Activated CD4-positive, alpha-beta memory T cell treated with anti-CD3 and anti-CD28 coated beads, Interleukin-2, amount 10 ng/mL, durations not matched to agents 7 days and 5 days (primary cell): ENCODE measurements at regions not wholly inside any gene's neighbourhood (a gene's known extent, or its start where the extent isn't known, plus 50 kb on each side); places are given as distances from the start of the nearest gene placed in this dataset.

Experiments used
- CTCF ChIA-PET: fragments of 350-600 bp; sonication (Branson Sonifier 250); formaldehyde crosslinking; loops from one replicate; lab custom pipeline; 2021; ENCODE audit warnings: antibody characterized with exemption, inconsistent platforms; lab: Charles Lee
- POLR2A ChIA-PET: fragments of 350-600 bp; sonication (Branson Sonifier 250); formaldehyde crosslinking; loops from one replicate; lab custom pipeline; 2021; ENCODE audit warnings: antibody characterized with exemption; lab: Charles Lee
- DNase-seq: peaks from one replicate; pipeline ENCODE4 v3.0.0-alpha.2; 2020
- H3K27ac Mint-ChIP-seq: one replicate; pipeline ENCODE4 v1.8.0; 2021; ENCODE audit warnings: mild to moderate bottlenecking, mixed read lengths
- H3K27me3 Mint-ChIP-seq: one replicate; pipeline ENCODE4 v1.8.0; 2021; ENCODE audit warnings: mixed read lengths
- H3K36me3 Mint-ChIP-seq: one replicate; pipeline ENCODE4 v1.8.0; 2021; ENCODE audit warnings: low read depth, mixed read lengths
- H3K4me1 Mint-ChIP-seq: one replicate; pipeline ENCODE4 v1.8.0; 2021; ENCODE audit warnings: mixed read lengths
- H3K4me3 Mint-ChIP-seq: one replicate; pipeline ENCODE4 v1.8.0; 2021; ENCODE audit warnings: mild to moderate bottlenecking, mixed read lengths
- H3K9me3 Mint-ChIP-seq: one replicate; pipeline ENCODE4 v1.8.0; 2021; ENCODE audit warnings: mixed read lengths

GRCh38 chr2:59912042-59912441, 641.4 kb downstream of the BCL11A start:
- no peak overlapping the region for H3K4me3 Mint-ChIP-seq
- CTCF ChIA-PET = no interaction called here
- H3K4me1 Mint-ChIP-seq = no peaks in the 10 kb centered on the region
- H3K27ac Mint-ChIP-seq = no peak overlapping the region
- H3K36me3 Mint-ChIP-seq = no peaks in the 10 kb centered on the region
- no peaks in the 10 kb centered on the region for H3K9me3 Mint-ChIP-seq
- H3K27me3 Mint-ChIP-seq = no peaks in the 10 kb centered on the region
- DNase-seq = no peak
- POLR2A ChIA-PET = no interaction called here

GRCh38 chr2:59910166-59910565, 643.3 kb downstream of the BCL11A start:
- POLR2A ChIA-PET = no interaction called here
- no peaks in the 10 kb centered on the region for H3K36me3 Mint-ChIP-seq
- no peak overlapping the region for H3K4me3 Mint-ChIP-seq
- DNase-seq = no peak
- no peaks in the 10 kb centered on the region for H3K27me3 Mint-ChIP-seq
- no peaks in the 10 kb centered on the region for H3K4me1 Mint-ChIP-seq
- CTCF ChIA-PET = no interaction called here
- H3K9me3 Mint-ChIP-seq = no peaks in the 10 kb centered on the region
- no peak overlapping the region for H3K27ac Mint-ChIP-seq

- Mint-ChIP-seq H3K4me1 (no peaks in the 10 kb centered on the region), H3K27ac (no peak overlapping the region), H3K4me3 (no peak overlapping the region), H3K9me3 (no peaks in the 10 kb centered on the region), H3K36me3 (no peaks in the 10 kb centered on the region), H3K27me3 (no peaks in the 10 kb centered on the region)
- ChIA-PET CTCF (no interaction called here), POLR2A (no interaction called here)
- no peak for DNase-seq
These were observed 644.3 kb downstream of the BCL11A start for GRCh38 chr2:59909147-59909546.

GRCh38 chr2:59905731-59906130, 647.7 kb downstream of the BCL11A start:
- POLR2A ChIA-PET = no interaction called here

GRCh38 chr2:59903994-59904544, 649.4 kb downstream of the BCL11A start:
- no peaks in the 10 kb centered on the region for H3K4me1 Mint-ChIP-seq
- ChIA-PET POLR2A (no interaction called here), CTCF (no interaction called here)
- no peaks in the 10 kb centered on the region for H3K27me3 Mint-ChIP-seq
- DNase-seq = no peak
- no peaks in the 10 kb centered on the region for H3K36me3 Mint-ChIP-seq
- no peak overlapping the region for H3K27ac Mint-ChIP-seq
- H3K4me3 Mint-ChIP-seq = no peak overlapping the region
- no peaks in the 10 kb centered on the region for H3K9me3 Mint-ChIP-seq

More at GRCh38 chr2:59905731-59906130, 647.7 kb downstream of the BCL11A start:
- Mint-ChIP-seq H3K27ac (no peak overlapping the region), H3K27me3 (no peaks in the 10 kb centered on the region), H3K4me1 (no peaks in the 10 kb centered on the region), H3K9me3 (no peaks in the 10 kb centered on the region), H3K4me3 (no peak overlapping the region), H3K36me3 (no peaks in the 10 kb centered on the region)
- DNase-seq = no peak
- CTCF ChIA-PET = no interaction called here

GRCh38 chr2:59900728-59901452, 652.6 kb downstream of the BCL11A start:
- Mint-ChIP-seq H3K4me1 (no peaks in the 10 kb centered on the region), H3K27me3 (no peaks in the 10 kb centered on the region), H3K27ac (no peak overlapping the region), H3K36me3 (no peaks in the 10 kb centered on the region), H3K4me3 (no peak overlapping the region), H3K9me3 (no peaks in the 10 kb centered on the region)
- ChIA-PET CTCF (no interaction called here), POLR2A (no interaction called here)
- no peak for DNase-seq

GRCh38 chr2:59899692-59900091, 653.8 kb downstream of the BCL11A start:
- no peaks in the 10 kb centered on the region for H3K9me3 Mint-ChIP-seq
- H3K27ac Mint-ChIP-seq = no peak overlapping the region
- no peak overlapping the region for H3K4me3 Mint-ChIP-seq
- ChIA-PET CTCF (no interaction called here), POLR2A (no interaction called here)
- no peaks in the 10 kb centered on the region for H3K36me3 Mint-ChIP-seq
- no peaks in the 10 kb centered on the region for H3K4me1 Mint-ChIP-seq
- H3K27me3 Mint-ChIP-seq = no peaks in the 10 kb centered on the region
- no peak for DNase-seq

GRCh38 chr2:59896499-59897245, 656.8 kb downstream of the BCL11A start:
- CTCF ChIA-PET = no interaction called here
- no peaks in the 10 kb centered on the region for H3K27me3 Mint-ChIP-seq

GRCh38 chr2:59893612-59894011, 659.8 kb downstream of the BCL11A start:
- no peaks in the 10 kb centered on the region for H3K27me3 Mint-ChIP-seq
- CTCF ChIA-PET = no interaction called here
- POLR2A ChIA-PET = no interaction called here

More at GRCh38 chr2:59896499-59897245, 656.8 kb downstream of the BCL11A start:
- H3K36me3 Mint-ChIP-seq = no peaks in the 10 kb centered on the region
- no peak overlapping the region for H3K4me3 Mint-ChIP-seq
- no peak for DNase-seq
- POLR2A ChIA-PET = no interaction called here
- no peak overlapping the region for H3K27ac Mint-ChIP-seq
- no peaks in the 10 kb centered on the region for H3K9me3 Mint-ChIP-seq
- H3K4me1 Mint-ChIP-seq = no peaks in the 10 kb centered on the region

GRCh38 chr2:59892398-59892797, 661.1 kb downstream of the BCL11A start:
- ChIA-PET CTCF (no interaction called here), POLR2A (no interaction called here)
- Mint-ChIP-seq H3K27me3 (peaks cover 6% of the 10 kb centered on the region), H3K4me3 (no peak overlapping the region), H3K4me1 (peaks cover 6% of the 10 kb centered on the region), H3K9me3 (no peaks in the 10 kb centered on the region), H3K36me3 (no peaks in the 10 kb centered on the region), H3K27ac (no peak overlapping the region)
- no peak for DNase-seq

More at GRCh38 chr2:59893612-59894011, 659.8 kb downstream of the BCL11A start:
- Mint-ChIP-seq H3K9me3 (no peaks in the 10 kb centered on the region), H3K4me1 (no peaks in the 10 kb centered on the region), H3K27ac (no peak overlapping the region), H3K4me3 (no peak overlapping the region), H3K36me3 (no peaks in the 10 kb centered on the region)
- DNase-seq = no peak

- CTCF ChIA-PET = no interaction called here
- peaks cover 7% of the 10 kb centered on the region for H3K4me1 Mint-ChIP-seq
- no peak overlapping the region for H3K27ac Mint-ChIP-seq
These were observed 664.1 kb downstream of the BCL11A start for GRCh38 chr2:59889305-59889704.

GRCh38 chr2:59888706-59889105, 664.7 kb downstream of the BCL11A start:
- Mint-ChIP-seq H3K27me3 (peaks cover 8% of the 10 kb centered on the region), H3K4me3 (no peak overlapping the region), H3K36me3 (no peaks in the 10 kb centered on the region), H3K27ac (no peak overlapping the region), H3K4me1 (peaks cover 7% of the 10 kb centered on the region), H3K9me3 (no peaks in the 10 kb centered on the region)
- ChIA-PET CTCF (no interaction called here), POLR2A (no interaction called here)
- DNase-seq = no peak

More at GRCh38 chr2:59889305-59889704, 664.1 kb downstream of the BCL11A start:
- H3K4me3 Mint-ChIP-seq = no peak overlapping the region
- DNase-seq = no peak
- no peaks in the 10 kb centered on the region for H3K9me3 Mint-ChIP-seq
- POLR2A ChIA-PET = no interaction called here
- peaks cover 8% of the 10 kb centered on the region for H3K27me3 Mint-ChIP-seq
- H3K36me3 Mint-ChIP-seq = no peaks in the 10 kb centered on the region

- ChIA-PET POLR2A (no interaction called here), CTCF (no interaction called here)
- peak; percentile 16 for DNase-seq
- H3K4me1 Mint-ChIP-seq = peaks cover 7% of the 10 kb centered on the region
- H3K4me3 Mint-ChIP-seq = no peak overlapping the region
- no peaks in the 10 kb centered on the region for H3K36me3 Mint-ChIP-seq
- no peak overlapping the region for H3K27ac Mint-ChIP-seq
- H3K9me3 Mint-ChIP-seq = no peaks in the 10 kb centered on the region
- peaks cover 8% of the 10 kb centered on the region for H3K27me3 Mint-ChIP-seq
These were observed 665.4 kb downstream of the BCL11A start for GRCh38 chr2:59888015-59888414.
